HepG2 (cell line): ENCODE measurements at regions not wholly inside any gene's neighbourhood (a gene's known extent, or its start where the extent isn't known, plus 50 kb on each side); places are given as distances from the start of the nearest gene placed in this dataset.

ENCODE experiments used
- ATAC-seq: fragments of 200-7000 bp; cut with Tn5 transposase; 3 replicates; pipeline ENCODE4 v1.9.1; 2020; ENCODE audit warnings: mild to moderate bottlenecking, moderate library complexity
- BruUV-seq: library from RNA; stranded (reverse); fragments of 400-500 nt; replicated peaks from 2 replicates; lab custom pipeline; 2021; lab: Mats Ljungman, UMichigan
- CTCF ChIA-PET: fragments of 300-600 bp; formaldehyde crosslinking; extraction: SDS; loops from one replicate; lab custom pipeline; 2021; ENCODE audit warnings: low total read pairs, inconsistent platforms, low intra/inter-chr PET ratio; lab: Yijun Ruan, JAX
- POLR2A ChIA-PET: fragments of 350-600 bp; sonication (Branson Sonifier 250); formaldehyde crosslinking; loops from one replicate; lab custom pipeline; 2020; ENCODE audit warnings: antibody characterized with exemption, inconsistent platforms; lab: Yijun Ruan, JAX
- DNase-seq: peaks from one replicate; pipeline ENCODE4 v3.0.0-alpha.2; 2015; ENCODE audit warnings: low spot score
- FAIRE-seq: peaks from 3 replicates; lab custom pipeline; 2011; peaks lifted over from hg19 to GRCh38; lab: Jason Lieb, UNC
- H2AFZ ChIP-seq: one replicate; pipeline ENCODE4 v1.6.1; 2011; ENCODE audit warnings: low read length, inconsistent platforms
- H3K27ac ChIP-seq: fragments of 300-600 bp; 3 replicates; pipeline ENCODE4 v1.8.0; 2011; ENCODE audit warnings: mixed run types, mild to moderate bottlenecking, mixed read lengths, low read length, inconsistent platforms; ENCODE audit not compliant: insufficient read depth; ENCODE audit errors: extremely low read length
- H3K27me3 ChIP-seq, 2 experiments: fragments of 200-600 bp in 1 of 2; 2 replicates in 1 of 2; 3 replicates in 1 of 2; pipeline versions ENCODE4 v1.6.0 to v1.8.0; 2011; ENCODE audit warnings: low read length in 2 of 2, mild to moderate bottlenecking in 2 of 2, moderate library complexity in 2 of 2, inconsistent platforms in 1 of 2; ENCODE audit not compliant: insufficient read depth in 2 of 2, control insufficient read depth in 1 of 2
- H3K36me3 ChIP-seq, 2 experiments: fragments of 200-600 bp in 1 of 2; replicated peaks in 1 of 2; 2 replicates in 1 of 2; 3 replicates in 1 of 2; pipeline versions ENCODE4 v1.5.1 to v1.8.0; 2011; ENCODE audit warnings: low read length in 2 of 2, inconsistent platforms in 1 of 2; ENCODE audit not compliant: insufficient read depth in 2 of 2, control insufficient read depth in 1 of 2
- H3K4me1 ChIP-seq: 2 replicates; pipeline ENCODE4 v1.5.1; 2012; ENCODE audit warnings: low read length, inconsistent platforms; ENCODE audit not compliant: insufficient read depth
- H3K4me2 ChIP-seq: 2 replicates; pipeline ENCODE4 v1.6.0; 2011; ENCODE audit warnings: low read depth, low read length, inconsistent platforms
- H3K4me3 ChIP-seq, 3 experiments: fragments of 200-600 bp in 1 of 3; sonication (generic), shearing (Covaris generic) in 1 of 3; replicated peaks in 1 of 3; 2 replicates each; pipeline ENCODE4 v1.5.1; 2011 to 2016; ENCODE audit warnings: low read length in 3 of 3, inconsistent platforms in 2 of 3, low read depth in 2 of 3, mild to moderate bottlenecking in 2 of 3, control low read depth in 1 of 3, mixed read lengths in 1 of 3; ENCODE audit not compliant: insufficient read depth in 1 of 3
- H3K79me2 ChIP-seq: one replicate; pipeline ENCODE4 v1.6.1; 2011; ENCODE audit warnings: low read length, inconsistent platforms; ENCODE audit not compliant: insufficient read depth
- H3K9ac ChIP-seq: 2 replicates; pipeline ENCODE4 v1.6.0; 2011; ENCODE audit warnings: mild to moderate bottlenecking, low read depth, low read length, inconsistent platforms; ENCODE audit not compliant: insufficient read depth
- H3K9me3 ChIP-seq: 2 replicates; pipeline ENCODE4 v1.5.1; 2012; ENCODE audit warnings: mild to moderate bottlenecking, low read length
- H4K20me1 ChIP-seq: 2 replicates; pipeline ENCODE4 v1.6.0; 2011; ENCODE audit warnings: inconsistent platforms, mild to moderate bottlenecking, low read length, moderate library complexity; ENCODE audit not compliant: insufficient read depth
- GABPB1 ChIP-seq: IDR thresholded peaks from 2 replicates; pipeline ENCODE4 v1.6.1; 2016; ENCODE audit warnings: mild to moderate bottlenecking, missing genetic modification reagents, moderate library complexity, missing compliant biosample characterization
- MLLT10 ChIP-seq: sonication (generic); formaldehyde crosslinking; IDR thresholded peaks from 2 replicates; pipeline ENCODE4 v1.4.0; 2020; ENCODE audit warnings: missing genetic modification reagents
- NCOR1 ChIP-seq: fragments of 200-600 bp; sonication (generic); IDR thresholded peaks from 2 replicates; pipeline ENCODE4 v1.7.0; 2017; ENCODE audit warnings: antibody characterized with exemption, low read length, borderline replicate concordance
- PHB2 ChIP-seq: fragments of 450-650 bp; IDR thresholded peaks from 2 replicates; pipeline ENCODE4 v1.6.1; 2018; ENCODE audit not compliant: partially characterized antibody
- SMAD3 ChIP-seq: sonication (generic); formaldehyde crosslinking; IDR thresholded peaks from 2 replicates; pipeline ENCODE4 v1.4.0; 2020; ENCODE audit warnings: missing genetic modification reagents
- TAF1 ChIP-seq: sonication (generic); formaldehyde crosslinking; IDR thresholded peaks from 2 replicates; pipeline ENCODE4 v1.4.0; 2020; ENCODE audit warnings: missing genetic modification reagents
- THAP9 ChIP-seq: sonication (generic); formaldehyde crosslinking; IDR thresholded peaks from 2 replicates; pipeline ENCODE4; 2020; ENCODE audit warnings: missing genetic modification reagents, mild to moderate bottlenecking, borderline replicate concordance
- TOPORS ChIP-seq: sonication (generic); formaldehyde crosslinking; IDR thresholded peaks from 2 replicates; pipeline ENCODE4 v1.8.0; 2023; ENCODE audit warnings: mild to moderate bottlenecking, missing genetic modification reagents
- TP53 ChIP-seq: sonication (generic); formaldehyde crosslinking; conservative IDR thresholded peaks from 2 replicates; pipeline ENCODE4 v1.4.0; 2020; ENCODE audit warnings: missing genetic modification reagents
- ZGPAT ChIP-seq: IDR thresholded peaks from 2 replicates; pipeline ENCODE4 v1.6.1; 2016; ENCODE audit warnings: mild to moderate bottlenecking
- ZMYM2 ChIP-seq: sonication (generic); formaldehyde crosslinking; IDR thresholded peaks from 2 replicates; pipeline ENCODE4 v1.8.0; 2022; ENCODE audit warnings: mild to moderate bottlenecking, missing genetic modification reagents
- ZNF276 ChIP-seq: sonication (generic); formaldehyde crosslinking; IDR thresholded peaks from 2 replicates; pipeline ENCODE4 v1.4.0; 2020; ENCODE audit warnings: mild to moderate bottlenecking, low read depth, missing genetic modification reagents
- ZNF280D ChIP-seq: sonication (generic); formaldehyde crosslinking; IDR thresholded peaks from 2 replicates; pipeline ENCODE4 v1.5.1; 2020; ENCODE audit warnings: mild to moderate bottlenecking, missing genetic modification reagents
- ZNF292 ChIP-seq: sonication (generic); formaldehyde crosslinking; IDR thresholded peaks from 2 replicates; pipeline ENCODE4 v1.8.1; 2022; ENCODE audit warnings: mild to moderate bottlenecking, low read depth, missing genetic modification reagents, borderline replicate concordance
- ZNF33A ChIP-seq: sonication (generic); formaldehyde crosslinking; IDR thresholded peaks from 2 replicates; pipeline ENCODE4 v1.5.1; 2020; ENCODE audit warnings: missing genetic modification reagents, mild to moderate bottlenecking, moderate library complexity, borderline replicate concordance
- ZNF589 ChIP-seq: sonication (generic); formaldehyde crosslinking; conservative IDR thresholded peaks from 2 replicates; pipeline ENCODE4 v1.8.0; 2022; ENCODE audit warnings: mild to moderate bottlenecking, moderate library complexity, missing genetic modification reagents
- ZNF776 ChIP-seq: sonication (generic); formaldehyde crosslinking; IDR thresholded peaks from 2 replicates; pipeline ENCODE4 v1.4.0; 2020; ENCODE audit warnings: mild to moderate bottlenecking, missing genetic modification reagents
- ZSCAN20 ChIP-seq: sonication (generic); formaldehyde crosslinking; IDR thresholded peaks from 2 replicates; pipeline ENCODE4 v1.4.0; 2020; ENCODE audit warnings: missing genetic modification reagents, mild to moderate bottlenecking, borderline replicate concordance
- WGBS: methylation state at CpG from one replicate; pipeline ENCODE4 v1.1.6; 2017; ENCODE audit warnings: low lambda C conversion rate; 5-methylcytosine and 5-hydroxymethylcytosine counted together
- in situ Hi-C: cut with HindIII; loops from 2 replicates; pipeline ENCODE4 v1.10.0; 2017; ENCODE audit warnings: low pct_unique_long_range_greater_than_20kb; ENCODE audit not compliant: extremely low pct_ligation_motif_present
- intact Hi-C: fragments of 100-400 bp; cut with micrococcal nuclease; formaldehyde crosslinking; loops from one replicate; pipeline ENCODE4 v1.10.0; 2022; ENCODE audit not compliant: unreplicated experiment

GRCh38 chr11:57087991-57088390, 93.8 kb upstream of the LRRC55 start:
- ChIA-PET CTCF (no interaction called here), POLR2A (no interaction called here)
- Histone ChIP-seq H3K4me2 (no peak overlapping the region), H2AFZ (no peak overlapping the region), H3K79me2 (no peaks in the 10 kb centered on the region), H3K9me3 (no peaks in the 10 kb centered on the region), H3K27me3 (no peaks in the 10 kb centered on the region), H4K20me1 (no peaks in the 10 kb centered on the region), H3K4me1 (no peaks in the 10 kb centered on the region), H3K9ac (no peak overlapping the region), H3K4me3 (no peak overlapping the region), H3K27ac (no peak overlapping the region), H3K36me3 (no peaks in the 10 kb centered on the region)
- no TSS peak for BruUV-seq
- WGBS, result 0% methylated on average over 1 of the region's 1 CpG
- FAIRE-seq (no peak), DNase-seq (no peak), ATAC-seq (no peak)
- intact Hi-C loops (no loop called here), in situ Hi-C loops (no loop called here)
- no peak for TF ChIP-seq ZMYM2 (CRISPR knock-in tag)
- no peak for TF ChIP-seq ZNF276 (CRISPR knock-in tag)
- no peak for TF ChIP-seq PHB2
- no peak for TF ChIP-seq NCOR1
- no peak for TF ChIP-seq TAF1
- no peak for TF ChIP-seq ZNF589 (CRISPR knock-in tag)
- no peak for TF ChIP-seq TP53
- TF ChIP-seq ZNF280D (CRISPR knock-in tag), result no peak
- no peak for TF ChIP-seq ZNF776 (CRISPR knock-in tag)
- TF ChIP-seq ZGPAT (CRISPR knock-in tag), result no peak
- no peak for TF ChIP-seq ZSCAN20
- TF ChIP-seq SMAD3 (CRISPR knock-in tag), result no peak
- TF ChIP-seq ZNF292 (CRISPR knock-in tag), result no peak
- TF ChIP-seq GABPB1 (CRISPR knock-in tag), result no peak
- TF ChIP-seq ZNF33A (CRISPR knock-in tag), result no peak
- no peak for TF ChIP-seq TOPORS (CRISPR knock-in tag)
- no peak for TF ChIP-seq THAP9
- TF ChIP-seq MLLT10, result no peak
